Left ventricle myocardium inferior (tissue), 1 donor: ENCODE measurements at regions not wholly inside any gene's neighbourhood (a gene's known extent, or its start where the extent isn't known, plus 50 kb on each side); places are given as distances from the start of the nearest gene placed in this dataset.

Experiments used
- DNase-seq: peaks from one replicate; pipeline ENCODE4 v3.0.0-alpha.2; 2020
- H3K27ac ChIP-seq: fragments of 200-600 bp; replicated peaks from 2 replicates; pipeline ENCODE4 v1.8.0; 2021
- H3K27me3 ChIP-seq: fragments of 200-600 bp; 2 replicates; pipeline ENCODE4 v1.8.0; 2021; ENCODE audit warnings: low read depth
- H3K36me3 ChIP-seq: fragments of 200-600 bp; 2 replicates; pipeline ENCODE4 v1.8.0; 2021
- H3K4me1 ChIP-seq: fragments of 200-600 bp; 2 replicates; pipeline ENCODE4 v1.8.0; 2021
- H3K4me3 ChIP-seq: fragments of 200-600 bp; 2 replicates; pipeline ENCODE4 v1.8.0; 2021; ENCODE audit warnings: mild to moderate bottlenecking, moderate library complexity
- H3K9me3 ChIP-seq: fragments of 200-600 bp; replicated peaks from 2 replicates; pipeline ENCODE4 v1.8.0; 2021
- intact Hi-C: fragments of 100-400 bp; cut with micrococcal nuclease; formaldehyde crosslinking; loops from one replicate; pipeline ENCODE4 v1.11.0; 2022
- TF ChIP-seq, protein P1 (sequence below): fragments of 200-600 bp; IDR thresholded peaks from 2 replicates; pipeline ENCODE4 v1.8.0; 2021; ENCODE audit warnings: antibody characterized with exemption, mild to moderate bottlenecking, borderline replicate concordance
- donor health status: DM: no; HTN: yes; CAD: no; lungs with severe emphysema.

DNA sequence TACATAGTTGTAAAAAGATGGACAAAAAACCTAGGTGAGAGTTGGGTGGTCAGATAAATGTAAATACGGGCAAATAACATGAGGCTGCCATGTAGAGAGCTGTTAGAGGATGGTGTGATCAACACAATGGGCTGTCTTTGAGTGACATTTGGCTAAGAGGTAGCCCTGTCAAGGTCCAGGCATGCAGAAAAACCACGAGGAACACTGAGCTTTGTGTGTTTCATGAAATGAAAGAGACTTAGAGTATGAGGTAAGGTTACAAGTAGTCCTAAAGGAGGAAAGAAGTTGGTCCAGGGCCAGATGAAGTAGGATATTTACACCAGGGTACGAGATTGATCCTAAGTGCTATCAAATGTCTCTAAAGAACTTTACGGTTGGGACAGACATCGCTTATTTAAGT, 160.9 kb downstream of the RDH14 start:
- no peak overlapping the region for H3K4me3 ChIP-seq
- DNase-seq = no peak
- no peaks in the 10 kb centered on the region for H3K27me3 ChIP-seq
- H3K27ac ChIP-seq = no peak overlapping the region
- no peaks in the 10 kb centered on the region for H3K4me1 ChIP-seq
- no peaks in the 10 kb centered on the region for H3K9me3 ChIP-seq
- H3K36me3 ChIP-seq = no peaks in the 10 kb centered on the region
- TF ChIP-seq, protein P1, sequence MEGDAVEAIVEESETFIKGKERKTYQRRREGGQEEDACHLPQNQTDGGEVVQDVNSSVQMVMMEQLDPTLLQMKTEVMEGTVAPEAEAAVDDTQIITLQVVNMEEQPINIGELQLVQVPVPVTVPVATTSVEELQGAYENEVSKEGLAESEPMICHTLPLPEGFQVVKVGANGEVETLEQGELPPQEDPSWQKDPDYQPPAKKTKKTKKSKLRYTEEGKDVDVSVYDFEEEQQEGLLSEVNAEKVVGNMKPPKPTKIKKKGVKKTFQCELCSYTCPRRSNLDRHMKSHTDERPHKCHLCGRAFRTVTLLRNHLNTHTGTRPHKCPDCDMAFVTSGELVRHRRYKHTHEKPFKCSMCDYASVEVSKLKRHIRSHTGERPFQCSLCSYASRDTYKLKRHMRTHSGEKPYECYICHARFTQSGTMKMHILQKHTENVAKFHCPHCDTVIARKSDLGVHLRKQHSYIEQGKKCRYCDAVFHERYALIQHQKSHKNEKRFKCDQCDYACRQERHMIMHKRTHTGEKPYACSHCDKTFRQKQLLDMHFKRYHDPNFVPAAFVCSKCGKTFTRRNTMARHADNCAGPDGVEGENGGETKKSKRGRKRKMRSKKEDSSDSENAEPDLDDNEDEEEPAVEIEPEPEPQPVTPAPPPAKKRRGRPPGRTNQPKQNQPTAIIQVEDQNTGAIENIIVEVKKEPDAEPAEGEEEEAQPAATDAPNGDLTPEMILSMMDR = no peak
- intact Hi-C loops = no loop called here

DNA sequence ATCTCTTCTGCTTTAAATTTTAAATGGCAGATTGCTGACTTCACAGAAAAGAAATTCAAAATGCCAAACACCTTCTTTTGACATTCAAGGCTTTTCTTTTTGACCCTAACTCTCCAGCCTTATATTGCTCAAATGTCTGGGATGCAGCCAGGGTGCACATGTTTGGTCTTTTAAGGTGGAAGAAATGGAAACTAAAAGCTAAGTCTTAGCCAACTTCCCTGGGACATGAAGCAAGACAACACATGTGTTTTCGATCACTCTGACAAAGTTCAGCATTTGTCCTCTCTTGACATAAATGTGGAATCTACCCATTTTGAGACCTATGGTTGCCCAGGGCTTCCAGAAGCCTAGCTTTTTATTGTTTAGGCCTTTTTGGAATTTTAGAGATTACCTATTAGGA, 161.6 kb downstream of the RDH14 start:
- Histone ChIP-seq H3K36me3 (no peaks in the 10 kb centered on the region), H3K9me3 (no peaks in the 10 kb centered on the region), H3K27me3 (no peaks in the 10 kb centered on the region), H3K4me1 (no peaks in the 10 kb centered on the region), H3K27ac (no peak overlapping the region), H3K4me3 (no peak overlapping the region)
- no peak for DNase-seq
- TF ChIP-seq, protein P1 = no peak
- intact Hi-C loops = no loop called here

GRCh38 chr2:18396329-18397010, 164.0 kb downstream of the RDH14 start:
- no peaks in the 10 kb centered on the region for H3K9me3 ChIP-seq
- H3K4me3 ChIP-seq = no peak overlapping the region
- intact Hi-C loops = no loop called here
- TF ChIP-seq, protein P1 = no peak
- no peaks in the 10 kb centered on the region for H3K27me3 ChIP-seq
- no peaks in the 10 kb centered on the region for H3K36me3 ChIP-seq
- no peak for DNase-seq
- no peaks in the 10 kb centered on the region for H3K4me1 ChIP-seq
- no peak overlapping the region for H3K27ac ChIP-seq

GRCh38 chr2:18395555-18395954, 164.9 kb downstream of the RDH14 start:
- Histone ChIP-seq H3K27me3 (no peaks in the 10 kb centered on the region), H3K9me3 (no peaks in the 10 kb centered on the region), H3K4me3 (no peak overlapping the region), H3K27ac (no peak overlapping the region), H3K4me1 (no peaks in the 10 kb centered on the region), H3K36me3 (no peaks in the 10 kb centered on the region)
- intact Hi-C loops = no loop called here
- TF ChIP-seq, protein P1 = no peak
- no peak for DNase-seq

DNA sequence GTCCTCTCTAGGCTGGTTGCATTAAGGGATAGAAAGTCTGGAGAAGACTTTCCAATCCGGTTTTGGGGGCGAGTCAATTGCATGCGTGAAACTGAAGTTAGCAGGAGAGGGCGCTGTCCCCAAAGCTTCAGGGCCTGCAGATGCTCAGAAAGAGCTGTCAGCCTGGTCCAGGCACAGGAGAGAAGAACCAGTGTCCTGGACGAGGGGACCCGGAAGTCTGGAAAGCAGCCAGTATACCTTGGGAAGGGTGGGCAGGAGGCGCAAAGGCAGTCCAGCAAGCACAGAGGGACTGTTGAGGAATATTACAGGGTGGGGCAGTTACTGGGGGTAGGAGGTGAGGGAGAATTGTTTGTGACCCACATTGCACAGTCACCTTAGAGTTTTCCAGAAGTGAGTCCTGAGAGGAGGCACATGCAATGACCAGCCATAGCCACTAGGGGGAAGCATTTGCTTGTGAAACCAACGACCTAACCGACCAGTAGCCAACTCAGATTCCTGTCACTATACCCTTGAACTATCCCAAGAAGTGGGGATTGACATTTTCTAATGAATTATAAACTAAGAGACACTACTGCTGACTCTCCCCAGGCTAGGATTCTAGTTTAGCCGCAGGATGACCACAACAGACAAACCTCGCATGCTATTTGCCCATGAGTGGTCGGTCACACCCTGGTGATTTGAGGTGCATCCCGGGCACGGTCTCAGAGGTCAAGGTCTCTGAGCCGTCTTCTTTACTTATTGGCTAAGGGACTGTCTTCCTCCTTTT, 172.8 kb downstream of the RDH14 start:
- H3K36me3 ChIP-seq = no peaks in the 10 kb centered on the region
- intact Hi-C loops = no loop called here
- no peak overlapping the region for H3K4me3 ChIP-seq
- TF ChIP-seq, protein P1 = peak; percentile 95
- H3K9me3 ChIP-seq = no peaks in the 10 kb centered on the region
- no peaks in the 10 kb centered on the region for H3K4me1 ChIP-seq
- H3K27me3 ChIP-seq = no peaks in the 10 kb centered on the region
- peak overlapping the region; percentile 73 for H3K27ac ChIP-seq
- DNase-seq = peak; percentile 71
